ENCODE measurements at regions not wholly inside any gene's neighbourhood (a gene's known extent, or its start where the extent isn't known, plus 50 kb on each side); places are given as distances from the start of the nearest gene placed in this dataset.

DNA sequence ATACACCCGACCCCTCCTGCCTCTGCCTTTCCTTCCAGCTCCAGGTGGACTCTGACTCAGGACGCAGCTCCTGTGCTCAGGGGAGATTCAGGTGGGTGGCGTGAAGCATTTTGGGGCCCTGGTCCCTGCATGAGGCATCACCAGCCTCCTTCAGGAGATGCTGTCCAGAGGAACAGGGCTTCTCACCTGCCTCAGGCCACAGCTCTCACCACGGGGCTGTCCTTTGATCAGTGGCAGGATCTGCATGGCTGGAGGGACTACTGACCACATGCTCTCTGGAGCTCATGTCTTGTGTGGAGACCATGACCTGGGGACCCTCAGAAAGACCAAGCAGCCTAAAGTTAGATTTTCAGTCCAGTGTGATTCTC, 58.8 kb downstream of the GGTLC2 start:
- intact Hi-C loops (cut with DNase I), result no loop called here
- ATAC-seq (no peak), DNase-seq (no peak)
- Histone ChIP-seq H3K4me1 (no peaks in the 10 kb centered on the region), H3K4me3 (no peak overlapping the region), H3K9me3 (no peaks in the 10 kb centered on the region), H3K36me3 (no peaks in the 10 kb centered on the region), H3K27ac (no peak overlapping the region), H3K27me3 (no peaks in the 10 kb centered on the region)
- TF ChIP-seq, protein P1, sequence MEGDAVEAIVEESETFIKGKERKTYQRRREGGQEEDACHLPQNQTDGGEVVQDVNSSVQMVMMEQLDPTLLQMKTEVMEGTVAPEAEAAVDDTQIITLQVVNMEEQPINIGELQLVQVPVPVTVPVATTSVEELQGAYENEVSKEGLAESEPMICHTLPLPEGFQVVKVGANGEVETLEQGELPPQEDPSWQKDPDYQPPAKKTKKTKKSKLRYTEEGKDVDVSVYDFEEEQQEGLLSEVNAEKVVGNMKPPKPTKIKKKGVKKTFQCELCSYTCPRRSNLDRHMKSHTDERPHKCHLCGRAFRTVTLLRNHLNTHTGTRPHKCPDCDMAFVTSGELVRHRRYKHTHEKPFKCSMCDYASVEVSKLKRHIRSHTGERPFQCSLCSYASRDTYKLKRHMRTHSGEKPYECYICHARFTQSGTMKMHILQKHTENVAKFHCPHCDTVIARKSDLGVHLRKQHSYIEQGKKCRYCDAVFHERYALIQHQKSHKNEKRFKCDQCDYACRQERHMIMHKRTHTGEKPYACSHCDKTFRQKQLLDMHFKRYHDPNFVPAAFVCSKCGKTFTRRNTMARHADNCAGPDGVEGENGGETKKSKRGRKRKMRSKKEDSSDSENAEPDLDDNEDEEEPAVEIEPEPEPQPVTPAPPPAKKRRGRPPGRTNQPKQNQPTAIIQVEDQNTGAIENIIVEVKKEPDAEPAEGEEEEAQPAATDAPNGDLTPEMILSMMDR (IDR thresholded peaks at IDR 0.05), result no peak

GRCh38 chr22:22703715-22704114, 59.3 kb downstream of the GGTLC2 start:
- Histone ChIP-seq H3K36me3 (no peaks in the 10 kb centered on the region), H3K27me3 (no peaks in the 10 kb centered on the region), H3K9me3 (no peaks in the 10 kb centered on the region), H3K4me3 (no peak overlapping the region), H3K4me1 (no peaks in the 10 kb centered on the region), H3K27ac (no peak overlapping the region)
- ATAC-seq (no peak), DNase-seq (no peak)
- TF ChIP-seq, protein P1 (IDR thresholded peaks at IDR 0.05), result no peak
- intact Hi-C loops (cut with DNase I), result no loop called here

- Histone ChIP-seq H3K27ac (no peak overlapping the region), H3K36me3 (no peaks in the 10 kb centered on the region), H3K4me3 (no peak overlapping the region), H3K4me1 (no peaks in the 10 kb centered on the region), H3K27me3 (no peaks in the 10 kb centered on the region), H3K9me3 (no peaks in the 10 kb centered on the region)
- intact Hi-C loops (cut with DNase I), result no loop called here
- TF ChIP-seq, protein P1 (IDR thresholded peaks at IDR 0.05), result no peak
- ATAC-seq, result no peak
- no peak for DNase-seq
Measured at GRCh38 chr22:22704156-22704946, 59.9 kb downstream of the GGTLC2 start.

GRCh38 chr22:22705328-22706100, 61.1 kb downstream of the GGTLC2 start:
- Histone ChIP-seq H3K36me3 (no peaks in the 10 kb centered on the region), H3K9me3 (no peaks in the 10 kb centered on the region), H3K4me3 (no peak overlapping the region), H3K27me3 (no peaks in the 10 kb centered on the region), H3K4me1 (no peaks in the 10 kb centered on the region), H3K27ac (no peak overlapping the region)
- intact Hi-C loops (cut with DNase I), result no loop called here
- DNase-seq, result no peak
- no peak for ATAC-seq
- TF ChIP-seq, protein P1 (IDR thresholded peaks at IDR 0.05), result no peak

DNA sequence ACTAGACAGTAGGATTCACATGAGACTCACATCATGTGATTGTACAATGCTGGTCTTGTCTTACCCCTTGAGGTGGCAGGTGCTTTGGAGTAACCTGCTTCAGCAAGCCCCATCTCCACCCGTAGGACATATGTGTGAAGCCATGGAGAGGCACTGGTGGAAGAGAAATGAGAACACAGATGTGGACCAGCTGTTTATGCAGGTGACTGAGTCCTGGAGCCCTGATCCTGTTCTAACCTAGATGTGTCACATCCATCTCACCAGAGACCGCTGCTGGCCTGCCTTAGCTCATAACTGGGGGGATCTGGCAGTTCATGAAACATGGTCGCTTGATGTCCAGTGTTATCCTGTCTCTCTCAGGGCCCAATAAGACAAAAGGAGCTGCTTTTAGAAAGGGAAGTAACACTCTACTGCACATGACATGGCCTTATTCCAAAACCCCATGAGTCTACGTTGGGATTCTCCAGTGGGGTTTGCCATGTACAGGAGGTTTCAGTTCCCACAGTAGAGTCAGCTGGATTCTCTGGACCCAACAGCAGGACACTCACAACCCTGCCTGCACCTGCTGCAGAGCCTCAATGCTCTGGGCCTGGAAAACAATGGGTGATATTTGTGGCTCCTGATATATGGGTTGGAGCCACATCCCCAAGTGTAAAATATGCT, 62.0 kb downstream of the GGTLC2 start:
- no peak overlapping the region for H3K4me3 ChIP-seq
- no peak for ATAC-seq
- no peaks in the 10 kb centered on the region for H3K9me3 ChIP-seq
- peaks cover 0 to 7% of the 10 kb centered on the region in 2 donors for H3K4me1 ChIP-seq
- H3K27me3 ChIP-seq, result no peaks in the 10 kb centered on the region
- TF ChIP-seq, protein P1 (IDR thresholded peaks at IDR 0.05), result no peak
- intact Hi-C loops (cut with DNase I), result no loop called here
- H3K36me3 ChIP-seq, result no peaks in the 10 kb centered on the region
- no peak overlapping the region for H3K27ac ChIP-seq
- no peak for DNase-seq

Measured in left lung (tissue), 4 donors.